GM18511 (cell line): ENCODE measurements at regions not wholly inside any gene's neighbourhood (a gene's known extent, or its start where the extent isn't known, plus 50 kb on each side); places are given as distances from the start of the nearest gene placed in this dataset.

Experiments
- ATAC-seq: cut with Tn5 transposase; IDR thresholded peaks from one replicate; pipeline ENCODE4 v1.9.1; 2021; ENCODE audit warnings: mild to moderate bottlenecking, moderate library complexity; ENCODE audit not compliant: unreplicated experiment

DNA sequence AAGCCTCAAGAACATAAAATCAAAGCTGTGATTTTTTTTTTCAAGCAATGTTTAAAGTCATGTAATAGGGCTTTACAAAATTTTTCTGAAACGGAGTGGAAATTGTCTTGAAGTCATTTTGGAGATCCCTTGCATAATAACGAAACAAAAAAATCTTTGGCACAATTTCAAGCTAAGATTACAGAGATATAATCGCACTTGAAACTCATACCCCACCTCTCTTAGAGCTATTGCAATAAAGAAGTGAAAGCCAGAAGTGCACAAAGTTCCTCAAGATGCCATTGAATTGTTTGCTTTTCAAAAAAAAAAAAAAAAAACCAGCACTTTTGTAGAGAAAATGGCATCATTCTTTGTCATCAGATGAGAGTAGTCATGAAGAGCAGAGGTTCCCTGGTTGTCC, 152.3 kb downstream of the PAX3 start:
- no peak for ATAC-seq

DNA sequence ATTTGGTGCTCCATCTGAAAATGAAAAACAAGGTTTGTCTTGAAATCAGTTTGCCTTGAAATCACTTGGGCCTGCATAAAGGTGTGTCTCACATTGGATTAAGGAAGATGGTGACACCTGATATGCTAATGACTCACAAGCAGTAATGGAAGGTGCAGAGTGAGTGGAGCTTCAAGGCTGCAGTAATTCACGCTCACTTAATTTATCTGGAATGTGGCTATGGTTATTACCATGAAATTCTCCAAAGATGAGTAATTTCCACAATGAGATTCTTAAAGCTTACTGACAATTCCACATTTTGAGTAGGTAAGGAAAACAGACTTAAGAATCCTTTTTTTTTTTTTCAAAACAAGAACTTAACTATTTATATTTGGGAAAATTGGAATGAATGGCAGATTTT, 156.8 kb downstream of the PAX3 start:
- ATAC-seq: no peak

- no peak for ATAC-seq
Measured at GRCh38 chr2:222136106-222136630, 162.6 kb downstream of the PAX3 start.

GRCh38 chr2:222134654-222135053, 164.1 kb downstream of the PAX3 start:
- ATAC-seq: no peak

DNA sequence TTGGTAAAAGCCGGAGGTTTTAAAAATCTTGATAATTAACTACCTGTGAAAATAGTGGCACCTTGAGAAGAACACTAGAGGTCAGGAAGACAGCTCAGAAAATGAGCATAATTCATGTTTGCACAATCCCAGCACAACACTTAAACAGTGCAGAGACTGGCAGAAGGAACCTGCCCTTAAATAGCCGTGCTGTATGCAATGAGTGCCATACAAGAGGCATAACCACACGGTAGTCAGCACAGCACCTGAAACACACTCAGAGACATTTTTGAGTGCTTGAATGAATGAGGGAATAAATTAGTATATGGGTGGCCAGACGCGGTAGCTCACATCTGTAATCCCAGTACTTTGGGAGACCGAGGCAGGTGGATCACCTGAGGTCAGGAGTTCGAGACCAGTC, 164.9 kb downstream of the PAX3 start:
- no peak for ATAC-seq

- ATAC-seq: no peak
Measured at GRCh38 chr2:222130855-222131254, 167.9 kb downstream of the PAX3 start.

DNA sequence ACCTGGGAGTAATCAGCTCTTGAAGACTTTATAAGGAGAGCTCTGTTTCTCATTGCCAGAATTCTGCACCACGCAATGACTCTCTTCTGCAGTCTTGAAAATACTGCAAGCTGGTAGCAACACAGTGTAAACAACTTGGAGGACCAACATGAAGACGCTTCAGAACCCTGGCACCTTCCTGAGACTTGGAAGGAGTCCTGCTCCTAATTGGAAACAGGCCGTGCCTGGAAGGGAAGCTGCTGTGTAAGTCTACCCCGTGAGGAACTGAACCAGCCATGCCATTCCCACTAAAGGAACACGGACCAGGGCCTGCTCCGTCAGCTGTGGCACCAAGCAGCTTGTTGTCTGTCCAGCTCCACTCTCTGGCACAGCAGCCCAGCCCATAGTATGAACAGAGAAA, 171.1 kb downstream of the PAX3 start:
- no peak for ATAC-seq

- ATAC-seq: no peak
Measured at GRCh38 chr2:222120933-222121332, 177.9 kb downstream of the PAX3 start.

DNA sequence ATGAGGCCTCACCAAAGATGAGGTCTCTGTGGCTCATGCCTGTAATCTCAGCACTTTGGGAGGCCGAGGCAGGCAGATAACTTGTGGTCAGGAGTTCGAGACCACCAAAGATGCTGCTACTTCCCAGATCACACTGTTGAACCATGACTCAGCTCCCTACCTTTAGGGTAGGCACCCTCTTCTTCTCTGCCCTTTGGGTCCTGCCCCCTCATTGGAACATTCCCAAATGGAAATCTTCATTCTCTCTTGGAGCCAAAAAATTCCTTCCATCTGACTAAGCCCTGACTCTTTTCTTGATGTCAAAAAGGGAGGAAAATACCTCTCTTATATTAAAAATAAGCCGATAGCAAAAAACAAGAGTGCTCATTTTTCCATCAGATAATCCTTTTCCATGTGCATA, 183.5 kb downstream of the PAX3 start:
- no peak for ATAC-seq

DNA sequence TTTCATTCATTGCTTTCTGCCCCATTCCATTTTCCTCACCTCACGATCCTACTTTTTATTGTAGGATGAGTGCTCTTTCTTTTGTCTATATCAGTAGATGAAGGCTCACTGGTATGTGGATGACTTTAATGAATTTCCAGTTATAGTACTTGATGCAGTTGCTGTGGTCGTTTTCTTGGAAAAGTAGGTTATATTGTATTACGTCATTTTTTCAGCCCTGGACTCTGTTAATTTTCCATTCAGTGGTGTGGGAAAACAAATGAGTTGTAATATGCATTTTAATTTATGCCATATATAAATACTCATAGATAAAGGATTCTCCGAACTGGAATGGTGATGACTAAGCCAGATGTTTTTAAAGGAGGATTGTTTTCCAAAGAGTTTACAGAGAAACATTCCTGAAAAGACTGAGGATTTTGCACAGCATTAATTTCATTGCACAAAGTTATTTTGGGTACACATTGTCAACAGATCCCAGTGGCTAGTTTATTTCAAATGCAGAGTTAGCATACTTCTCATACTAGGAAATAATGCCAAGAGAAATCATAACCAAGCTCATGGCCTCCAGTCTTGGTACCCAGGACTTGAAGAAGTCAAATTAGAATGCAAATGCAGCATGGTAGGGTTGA, 189.7 kb downstream of the PAX3 start:
- no peak for ATAC-seq

DNA sequence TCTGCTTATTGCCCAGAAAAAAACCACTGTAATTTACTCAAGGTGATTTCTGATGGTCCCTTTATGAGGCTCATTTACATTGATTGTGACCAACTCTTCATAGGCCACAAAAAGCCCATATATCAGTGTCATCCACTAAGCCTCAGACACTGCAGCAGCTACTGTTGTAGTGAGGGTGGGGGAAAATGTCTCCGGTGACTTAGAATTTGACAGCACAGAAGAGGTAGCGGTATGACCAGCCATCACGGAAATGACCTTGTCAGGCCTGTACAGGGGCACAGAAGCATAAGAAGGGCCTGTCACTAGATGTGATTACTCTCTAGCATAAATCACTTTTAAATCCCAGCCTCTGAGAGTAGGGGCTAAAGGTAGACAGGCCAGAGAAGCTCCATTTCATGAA, 190.3 kb downstream of the PAX3 start:
- no peak for ATAC-seq

DNA sequence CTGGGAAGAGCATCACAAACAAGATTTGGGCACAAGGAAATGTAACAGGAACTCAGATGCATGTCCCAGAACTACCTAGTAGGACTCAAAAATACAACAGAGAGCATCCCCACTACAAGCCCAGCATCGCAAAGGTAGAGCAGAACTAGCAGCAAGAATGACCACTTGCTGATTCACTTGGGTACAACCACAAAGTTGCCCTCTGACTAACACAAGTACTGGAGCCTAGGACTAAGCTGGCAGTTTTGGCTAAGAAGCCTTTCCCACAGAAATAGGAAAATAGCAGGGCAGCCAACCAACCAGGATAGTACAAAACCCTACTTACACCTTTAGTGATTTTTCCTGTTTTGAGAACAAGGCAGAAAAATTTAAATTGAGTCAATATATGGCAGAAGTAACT, 193.8 kb downstream of the PAX3 start:
- no peak for ATAC-seq

GRCh38 chr2:222102575-222103349, 196.0 kb downstream of the PAX3 start:
- no peak for ATAC-seq

- no peak for ATAC-seq
Measured at GRCh38 chr2:222100704-222101699, 197.8 kb downstream of the PAX3 start.

GRCh38 chr2:222088561-222088960, 210.2 kb downstream of the PAX3 start:
- ATAC-seq: no peak

DNA sequence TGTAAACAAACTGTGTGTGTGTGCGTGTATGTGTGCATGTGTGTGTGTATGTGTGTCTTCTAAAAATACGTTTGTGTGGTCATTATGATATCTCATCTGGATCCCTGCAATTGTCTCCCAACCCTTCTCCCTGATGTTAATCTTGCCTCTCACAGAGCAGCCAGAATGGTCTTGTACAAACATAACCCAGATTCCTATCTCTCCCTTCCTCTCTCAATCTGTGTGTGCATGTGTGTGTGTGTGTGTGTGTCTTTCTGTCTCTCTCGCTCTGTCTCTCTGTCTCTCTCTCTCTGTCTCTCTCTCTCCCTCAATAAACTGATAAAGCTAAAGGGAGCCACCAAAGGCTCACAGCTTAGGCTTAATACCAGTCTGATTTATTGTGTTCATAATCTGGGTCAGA, 210.8 kb downstream of the PAX3 start:
- no peak for ATAC-seq

- ATAC-seq: no peak
Measured at GRCh38 chr2:222082201-222082600, 216.6 kb downstream of the PAX3 start.

GRCh38 chr2:222080141-222080540, 218.7 kb downstream of the PAX3 start:
- ATAC-seq: no peak

GRCh38 chr2:222076973-222077690, 221.7 kb downstream of the PAX3 start:
- ATAC-seq: no peak

DNA sequence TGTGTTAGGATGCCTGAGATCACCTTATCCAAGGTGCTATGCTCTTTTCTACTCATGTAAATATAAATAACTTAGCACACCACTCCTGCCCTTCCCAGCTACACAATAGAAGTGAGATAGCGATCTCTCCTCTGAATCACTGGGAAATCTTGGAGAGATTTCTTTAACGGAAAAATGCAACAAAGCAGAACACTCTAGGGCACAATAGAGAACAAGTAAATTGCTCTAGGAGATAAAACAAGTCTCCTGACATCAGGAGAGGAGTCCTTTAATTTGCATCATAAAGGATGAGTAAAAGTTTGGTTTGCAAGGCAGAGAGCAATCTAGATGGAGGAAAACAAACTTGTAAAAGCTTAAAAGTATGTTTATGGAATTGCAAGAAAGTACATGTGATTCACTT, 224.1 kb downstream of the PAX3 start:
- no peak for ATAC-seq

- ATAC-seq: no peak
Measured at GRCh38 chr2:222071911-222072310, 226.9 kb downstream of the PAX3 start.
